ENCODE measurements at regions not wholly inside any gene's neighbourhood (a gene's known extent, or its start where the extent isn't known, plus 50 kb on each side); places are given as distances from the start of the nearest gene placed in this dataset.

- peaks cover 4% of the 10 kb centered on the region; the same call in 1 of the 2 replicates for H3K36me3 ChIP-seq (ENCODE audit: control insufficient read depth, insufficient read depth, low read length)
- H3K9me3 ChIP-seq (ENCODE audit: control insufficient read depth, insufficient read depth, low read depth, low read length), result no peaks in the 10 kb centered on the region
- H3K9ac ChIP-seq (ENCODE audit: low read length), result no peak overlapping the region
- H3K4me1 ChIP-seq (ENCODE audit: control insufficient read depth, insufficient read depth, low read length), result peaks cover 11% of the 10 kb centered on the region
- H3K27me3 ChIP-seq (ENCODE audit: control insufficient read depth, insufficient read depth, low read length), result no peaks in the 10 kb centered on the region
- H3K4me3 ChIP-seq (ENCODE audit: low read depth, low read length), result no peak overlapping the region
- no peak overlapping the region for H3K27ac ChIP-seq (ENCODE audit: low read depth, low read length)
These were observed 146.1 kb downstream of the HAUS1 start for GRCh38 chr18:46250084-46250811.

DNA sequence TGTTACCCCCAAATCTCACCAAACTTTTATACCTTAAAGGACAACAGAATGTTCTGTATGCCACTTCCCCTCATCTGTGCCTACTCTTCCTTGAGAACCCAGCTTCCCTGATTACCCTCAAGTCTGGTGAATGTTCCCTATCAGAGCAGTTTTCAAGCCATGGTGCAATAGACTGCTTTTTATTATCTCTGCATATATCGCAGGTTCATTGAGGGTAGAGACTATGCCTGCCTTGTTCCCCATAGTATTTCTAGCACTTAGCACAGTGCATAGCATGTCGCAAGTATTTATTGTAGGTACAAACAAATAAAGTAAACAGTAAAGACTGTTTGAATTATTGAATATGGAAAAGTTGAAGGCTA is 146.6 kb downstream of the HAUS1 start:
- H3K36me3 ChIP-seq (ENCODE audit: control insufficient read depth, insufficient read depth, low read length), result peaks cover 4% of the 10 kb centered on the region; the same call in 1 of the 2 replicates
- H3K4me1 ChIP-seq (ENCODE audit: control insufficient read depth, insufficient read depth, low read length), result peaks cover 11% of the 10 kb centered on the region
- no peak overlapping the region for H3K4me3 ChIP-seq (ENCODE audit: low read depth, low read length)
- no peak overlapping the region for H3K27ac ChIP-seq (ENCODE audit: low read depth, low read length)
- H3K9me3 ChIP-seq (ENCODE audit: control insufficient read depth, insufficient read depth, low read depth, low read length), result no peaks in the 10 kb centered on the region
- H3K27me3 ChIP-seq (ENCODE audit: control insufficient read depth, insufficient read depth, low read length), result no peaks in the 10 kb centered on the region
- H3K9ac ChIP-seq (ENCODE audit: low read length), result no peak overlapping the region

DNA sequence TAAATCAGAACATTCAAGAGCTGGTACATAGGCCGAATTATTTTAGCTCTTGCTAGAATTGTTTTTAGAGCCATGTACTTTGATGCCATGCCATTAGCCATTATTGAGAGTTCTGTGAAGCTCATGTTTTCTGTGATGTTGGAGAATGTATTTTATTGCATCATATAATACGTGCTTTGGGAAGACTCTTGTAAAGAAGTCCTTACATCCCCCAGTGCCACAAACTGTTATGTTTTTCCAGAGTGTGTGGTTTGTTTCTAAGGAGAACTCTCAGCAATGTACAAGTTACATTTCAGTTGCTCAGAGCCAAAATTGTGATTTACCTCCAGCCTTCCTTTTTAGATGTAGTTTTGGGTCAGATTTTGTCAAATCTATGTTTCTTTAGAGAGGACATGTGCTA is 148.6 kb downstream of the HAUS1 start:
- Histone ChIP-seq H3K9ac (ENCODE audit: low read length) (no peak overlapping the region), H3K27ac (ENCODE audit: low read depth, low read length) (no peak overlapping the region), H3K9me3 (ENCODE audit: control insufficient read depth, insufficient read depth, low read depth, low read length) (no peaks in the 10 kb centered on the region), H3K4me3 (ENCODE audit: low read depth, low read length) (no peak overlapping the region), H3K36me3 (ENCODE audit: control insufficient read depth, insufficient read depth, low read length) (peaks cover 4% of the 10 kb centered on the region; the same call in 1 of the 2 replicates), H3K27me3 (ENCODE audit: control insufficient read depth, insufficient read depth, low read length) (no peaks in the 10 kb centered on the region), H3K4me1 (ENCODE audit: control insufficient read depth, insufficient read depth, low read length) (peaks cover 11% of the 10 kb centered on the region)

GRCh38 chr18:46253498-46253897 is 149.3 kb downstream of the HAUS1 start:
- Histone ChIP-seq H3K27me3 (ENCODE audit: control insufficient read depth, insufficient read depth, low read length) (no peaks in the 10 kb centered on the region), H3K9me3 (ENCODE audit: control insufficient read depth, insufficient read depth, low read depth, low read length) (no peaks in the 10 kb centered on the region), H3K4me1 (ENCODE audit: control insufficient read depth, insufficient read depth, low read length) (peaks cover 11% of the 10 kb centered on the region), H3K9ac (ENCODE audit: low read length) (no peak overlapping the region), H3K27ac (ENCODE audit: low read depth, low read length) (no peak overlapping the region), H3K36me3 (ENCODE audit: control insufficient read depth, insufficient read depth, low read length) (peaks cover 4% of the 10 kb centered on the region; the same call in 1 of the 2 replicates), H3K4me3 (ENCODE audit: low read depth, low read length) (no peak overlapping the region)

DNA sequence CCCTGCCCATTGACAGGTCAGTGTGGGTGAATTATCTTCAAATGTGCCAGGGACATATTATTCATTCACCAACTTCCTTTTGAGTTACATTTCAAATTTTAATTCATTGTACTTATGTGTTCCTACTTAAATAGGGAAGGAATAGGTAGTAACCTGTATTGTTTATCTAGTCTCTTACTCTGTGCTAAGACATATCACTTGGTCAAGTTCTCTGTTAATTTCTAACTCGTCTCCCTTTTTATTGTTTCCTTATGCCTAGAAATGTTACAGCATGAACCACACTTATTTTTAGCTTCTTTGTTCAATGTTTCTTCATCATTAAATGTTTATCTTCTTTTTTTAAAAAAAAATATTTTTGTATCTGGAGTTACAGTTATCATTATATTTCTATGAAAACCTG is 151.9 kb downstream of the HAUS1 start:
- Histone ChIP-seq H3K9me3 (ENCODE audit: control insufficient read depth, insufficient read depth, low read depth, low read length) (no peaks in the 10 kb centered on the region), H3K4me1 (ENCODE audit: control insufficient read depth, insufficient read depth, low read length) (peaks cover 16% of the 10 kb centered on the region), H3K27ac (ENCODE audit: low read depth, low read length) (no peak overlapping the region), H3K9ac (ENCODE audit: low read length) (no peak overlapping the region), H3K36me3 (ENCODE audit: control insufficient read depth, insufficient read depth, low read length) (peaks cover 4% of the 10 kb centered on the region; the same call in 1 of the 2 replicates), H3K27me3 (ENCODE audit: control insufficient read depth, insufficient read depth, low read length) (no peaks in the 10 kb centered on the region), H3K4me3 (ENCODE audit: low read depth, low read length) (no peak overlapping the region)

- Histone ChIP-seq H3K9me3 (ENCODE audit: control insufficient read depth, insufficient read depth, low read depth, low read length) (no peaks in the 10 kb centered on the region), H3K36me3 (ENCODE audit: control insufficient read depth, insufficient read depth, low read length) (peaks cover 4% of the 10 kb centered on the region; the same call in 1 of the 2 replicates), H3K4me1 (ENCODE audit: control insufficient read depth, insufficient read depth, low read length) (peaks cover 29% of the 10 kb centered on the region), H3K9ac (ENCODE audit: low read length) (no peak overlapping the region), H3K27me3 (ENCODE audit: control insufficient read depth, insufficient read depth, low read length) (no peaks in the 10 kb centered on the region), H3K4me3 (ENCODE audit: low read depth, low read length) (no peak overlapping the region), H3K27ac (ENCODE audit: low read depth, low read length) (no peak overlapping the region)
These were observed 153.2 kb downstream of the HAUS1 start for GRCh38 chr18:46257366-46257765.

DNA sequence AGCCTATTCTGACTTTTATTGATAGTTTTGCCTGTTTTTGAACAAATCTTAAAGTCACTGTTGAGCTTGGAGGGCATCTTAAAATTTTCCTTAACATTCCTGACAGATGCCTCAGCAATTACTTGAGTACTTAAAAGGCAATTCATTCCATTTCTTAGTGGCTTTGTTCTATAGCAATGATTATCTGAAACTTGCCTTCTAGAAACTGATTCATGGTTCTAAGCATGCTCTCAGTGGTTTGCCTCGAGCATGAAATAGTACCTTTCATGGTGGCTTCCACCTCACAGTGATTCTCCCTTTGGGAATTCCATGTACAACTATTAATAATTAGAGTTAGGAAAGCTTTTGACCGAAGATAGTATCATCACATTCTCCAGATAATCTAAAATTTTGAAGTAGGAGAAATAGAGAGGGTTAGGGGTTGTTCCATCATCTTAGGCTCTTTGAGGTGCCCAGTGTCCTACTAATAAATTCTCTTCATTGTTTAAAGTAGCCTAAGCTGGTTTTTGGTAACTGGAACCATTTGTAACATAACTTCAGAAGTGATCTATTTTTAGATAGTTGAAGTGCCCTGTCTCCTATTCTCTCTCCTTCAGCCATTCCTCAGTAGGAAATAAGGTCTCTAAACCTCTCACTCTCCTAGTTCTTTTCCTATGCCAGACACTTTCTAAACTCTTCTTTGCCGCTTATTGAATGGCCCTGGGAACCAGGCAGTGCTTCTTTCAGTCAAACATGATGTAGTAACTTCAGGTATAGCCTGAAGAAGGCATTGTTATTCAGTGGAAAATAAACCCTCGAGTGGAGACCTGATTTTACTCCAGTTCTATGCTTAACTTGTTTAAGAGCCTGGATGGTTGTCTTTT is 156.1 kb downstream of the HAUS1 start:
- no peak overlapping the region for H3K9ac ChIP-seq (ENCODE audit: low read length)

GRCh38 chr18:46260879-46261143 is 156.6 kb downstream of the HAUS1 start:
- H3K9ac ChIP-seq (ENCODE audit: low read length), result no peak overlapping the region
- H3K4me1 ChIP-seq (ENCODE audit: control insufficient read depth, insufficient read depth, low read length), result peaks cover 59% of the 10 kb centered on the region

More for the DNA sequence above, 156.1 kb downstream of the HAUS1 start:
- no peaks in the 10 kb centered on the region for H3K27me3 ChIP-seq (ENCODE audit: control insufficient read depth, insufficient read depth, low read length)
- H3K9me3 ChIP-seq (ENCODE audit: control insufficient read depth, insufficient read depth, low read depth, low read length), result no peaks in the 10 kb centered on the region
- H3K36me3 ChIP-seq (ENCODE audit: control insufficient read depth, insufficient read depth, low read length), result no peaks in the 10 kb centered on the region; the same call in 1 of the 2 replicates
- peaks cover 54% of the 10 kb centered on the region for H3K4me1 ChIP-seq (ENCODE audit: control insufficient read depth, insufficient read depth, low read length)
- no peak overlapping the region for H3K4me3 ChIP-seq (ENCODE audit: low read depth, low read length)
- H3K27ac ChIP-seq (ENCODE audit: low read depth, low read length), result 0 out of 2 replicates have a peak overlapping the region, but pooled peaks have one; percentile 14

DNA sequence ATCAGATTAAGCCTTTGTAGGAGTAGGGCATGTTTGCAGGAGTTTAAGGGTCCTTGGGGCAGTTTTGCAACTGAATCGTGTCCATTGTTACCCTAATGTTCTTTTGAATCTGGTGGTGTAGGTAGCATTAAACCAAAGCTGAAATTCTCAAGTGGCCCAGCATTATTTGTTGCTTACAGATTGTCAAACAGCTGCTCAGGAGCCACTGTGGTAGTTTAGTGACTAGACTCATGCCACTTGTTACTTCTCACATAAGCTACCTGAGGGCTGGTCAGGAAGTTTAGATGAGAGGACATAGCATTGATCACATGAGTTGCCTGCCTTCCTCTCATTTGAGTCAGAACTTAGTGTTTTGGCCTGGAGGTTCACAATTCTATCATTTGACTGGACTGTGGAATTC is 157.6 kb downstream of the HAUS1 start:
- Histone ChIP-seq H3K9ac (ENCODE audit: low read length) (no peak overlapping the region), H3K4me3 (ENCODE audit: low read depth, low read length) (peak overlapping the region; percentile 17; the same call in 1 of the 2 replicates), H3K27ac (ENCODE audit: low read depth, low read length) (peak overlapping the region; percentile 35), H3K4me1 (ENCODE audit: control insufficient read depth, insufficient read depth, low read length) (peaks cover 64% of the 10 kb centered on the region), H3K9me3 (ENCODE audit: control insufficient read depth, insufficient read depth, low read depth, low read length) (no peaks in the 10 kb centered on the region), H3K36me3 (ENCODE audit: control insufficient read depth, insufficient read depth, low read length) (no peaks in the 10 kb centered on the region; the same call in 1 of the 2 replicates), H3K27me3 (ENCODE audit: control insufficient read depth, insufficient read depth, low read length) (no peaks in the 10 kb centered on the region)

More at GRCh38 chr18:46260879-46261143, 156.6 kb downstream of the HAUS1 start:
- Histone ChIP-seq H3K36me3 (ENCODE audit: control insufficient read depth, insufficient read depth, low read length) (no peaks in the 10 kb centered on the region; the same call in 1 of the 2 replicates), H3K9me3 (ENCODE audit: control insufficient read depth, insufficient read depth, low read depth, low read length) (no peaks in the 10 kb centered on the region), H3K4me3 (ENCODE audit: low read depth, low read length) (no peak overlapping the region), H3K27me3 (ENCODE audit: control insufficient read depth, insufficient read depth, low read length) (no peaks in the 10 kb centered on the region), H3K27ac (ENCODE audit: low read depth, low read length) (no peak overlapping the region)

GRCh38 chr18:46262856-46263255 is 158.7 kb downstream of the HAUS1 start:
- H3K9ac ChIP-seq (ENCODE audit: low read length), result no peak overlapping the region
- peaks cover 64% of the 10 kb centered on the region for H3K4me1 ChIP-seq (ENCODE audit: control insufficient read depth, insufficient read depth, low read length)
- H3K4me3 ChIP-seq (ENCODE audit: low read depth, low read length), result no peak overlapping the region
- H3K27ac ChIP-seq (ENCODE audit: low read depth, low read length), result no peak overlapping the region
- no peaks in the 10 kb centered on the region for H3K27me3 ChIP-seq (ENCODE audit: control insufficient read depth, insufficient read depth, low read length)
- no peaks in the 10 kb centered on the region; the same call in 1 of the 2 replicates for H3K36me3 ChIP-seq (ENCODE audit: control insufficient read depth, insufficient read depth, low read length)
- no peaks in the 10 kb centered on the region for H3K9me3 ChIP-seq (ENCODE audit: control insufficient read depth, insufficient read depth, low read depth, low read length)

DNA sequence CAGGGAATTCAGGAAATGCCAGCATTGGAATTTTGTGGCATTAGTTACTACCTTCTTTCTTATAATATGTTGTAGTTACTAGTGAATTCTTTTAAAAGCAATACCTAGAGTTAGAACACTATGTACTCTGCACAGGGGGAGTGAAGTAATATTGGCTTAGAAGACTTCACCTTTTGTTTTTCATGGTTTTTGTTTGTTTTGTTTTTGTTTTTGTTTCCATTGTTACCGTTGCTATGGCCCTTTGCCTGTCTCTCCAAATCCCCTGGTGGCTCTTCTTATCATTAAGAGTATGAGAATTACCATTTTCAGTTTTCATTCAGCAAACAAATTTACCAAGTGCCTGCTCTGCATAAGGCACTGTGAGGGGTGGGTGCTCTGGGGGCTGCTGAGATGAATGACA is 160.1 kb downstream of the HAUS1 start:
- Histone ChIP-seq H3K4me1 (ENCODE audit: control insufficient read depth, insufficient read depth, low read length) (peaks cover 64% of the 10 kb centered on the region), H3K27ac (ENCODE audit: low read depth, low read length) (peak overlapping the region; percentile 59), H3K27me3 (ENCODE audit: control insufficient read depth, insufficient read depth, low read length) (no peaks in the 10 kb centered on the region), H3K4me3 (ENCODE audit: low read depth, low read length) (no peak overlapping the region), H3K9me3 (ENCODE audit: control insufficient read depth, insufficient read depth, low read depth, low read length) (no peaks in the 10 kb centered on the region), H3K9ac (ENCODE audit: low read length) (peak overlapping the region; percentile 13), H3K36me3 (ENCODE audit: control insufficient read depth, insufficient read depth, low read length) (no peaks in the 10 kb centered on the region; the same call in 1 of the 2 replicates)
